Nucleus accumbens (tissue), 56 donors: ENCODE measurements at regions not wholly inside any gene's neighbourhood (a gene's known extent, or its start where the extent isn't known, plus 50 kb on each side); places are given as distances from the start of the nearest gene placed in this dataset.

Experiments used
- DNase-seq, 56 donors: peaks; one replicate each; lab custom pipeline; 2025; lab: John Stamatoyannopoulos, UW

GRCh38 chr11:130815956-130816355, 100.3 kb downstream of the SNX19 start:
- no peak for DNase-seq

GRCh38 chr11:130816546-130817329, 99.5 kb downstream of the SNX19 start:
- DNase-seq: no peak

GRCh38 chr11:130817330-130817944, 98.8 kb downstream of the SNX19 start:
- no peak for DNase-seq

- DNase-seq: no peak
These were observed 96.7 kb downstream of the SNX19 start for GRCh38 chr11:130819625-130820024.
